Nephron progenitor cell (in vitro differentiated cells): ENCODE measurements at regions not wholly inside any gene's neighbourhood (a gene's known extent, or its start where the extent isn't known, plus 50 kb on each side); places are given as distances from the start of the nearest gene placed in this dataset.

Experiments
- DNase-seq: peaks from one replicate; pipeline ENCODE4 v3.0.0; 2021
- H3K27ac Mint-ChIP-seq: 2 replicates; pipeline ENCODE4 v1.8.0; 2021; ENCODE audit warnings: mild to moderate bottlenecking, moderate library complexity, mixed read lengths
- H3K27me3 Mint-ChIP-seq: 2 replicates; pipeline ENCODE4 v1.8.0; 2021; ENCODE audit warnings: mild to moderate bottlenecking, low read depth, mixed read lengths; ENCODE audit not compliant: poor library complexity
- H3K36me3 Mint-ChIP-seq: 2 replicates; pipeline ENCODE4 v1.8.0; 2021; ENCODE audit warnings: low read depth, mixed read lengths
- H3K4me1 Mint-ChIP-seq: 2 replicates; pipeline ENCODE4 v1.8.0; 2021; ENCODE audit warnings: mixed read lengths
- H3K4me3 Mint-ChIP-seq: 2 replicates; pipeline ENCODE4 v1.8.0; 2021; ENCODE audit warnings: mild to moderate bottlenecking, moderate library complexity, mixed read lengths
- H3K9me3 Mint-ChIP-seq: 2 replicates; pipeline ENCODE4 v1.8.0; 2021; ENCODE audit warnings: mild to moderate bottlenecking, moderate library complexity, mixed read lengths
- CTCF ChIP-seq: fragments of 200-600 bp; sonication (generic); IDR thresholded peaks from 2 replicates; pipeline ENCODE4 v1.5.0; 2021; ENCODE audit warnings: antibody characterized with exemption

GRCh38 chr2:129233166-129233565 is 746.3 kb upstream of the RAB6C start:
- DNase-seq, result no peak
- no peak overlapping the region for H3K27ac Mint-ChIP-seq
- no peak overlapping the region for H3K4me3 Mint-ChIP-seq
- peaks cover 11% of the 10 kb centered on the region for H3K9me3 Mint-ChIP-seq
- no peaks in the 10 kb centered on the region for H3K4me1 Mint-ChIP-seq
- TF ChIP-seq CTCF, result no peak
- H3K36me3 Mint-ChIP-seq, result no peaks in the 10 kb centered on the region
- peaks cover 11% of the 10 kb centered on the region for H3K27me3 Mint-ChIP-seq

- DNase-seq, result peak; percentile 10
- no peak overlapping the region for H3K4me3 Mint-ChIP-seq
- TF ChIP-seq CTCF, result no peak
- peak overlapping the region; percentile 14 for H3K27ac Mint-ChIP-seq
- no peaks in the 10 kb centered on the region for H3K4me1 Mint-ChIP-seq
- H3K9me3 Mint-ChIP-seq, result peaks cover 12% of the 10 kb centered on the region
- H3K27me3 Mint-ChIP-seq, result peaks cover 11% of the 10 kb centered on the region
- H3K36me3 Mint-ChIP-seq, result no peaks in the 10 kb centered on the region
Observed at GRCh38 chr2:129233751-129234406, 745.6 kb upstream of the RAB6C start.

GRCh38 chr2:129236601-129237000 is 742.9 kb upstream of the RAB6C start:
- Mint-ChIP-seq H3K9me3 (peaks cover 12% of the 10 kb centered on the region), H3K27ac (no peak overlapping the region), H3K4me3 (no peak overlapping the region), H3K36me3 (no peaks in the 10 kb centered on the region), H3K4me1 (no peaks in the 10 kb centered on the region), H3K27me3 (peaks cover 13% of the 10 kb centered on the region)
- TF ChIP-seq CTCF, result no peak
- no peak for DNase-seq

- H3K36me3 Mint-ChIP-seq, result no peaks in the 10 kb centered on the region
- peaks cover 12% of the 10 kb centered on the region for H3K9me3 Mint-ChIP-seq
- H3K27ac Mint-ChIP-seq, result no peak overlapping the region
Observed at GRCh38 chr2:129237966-129238725, 741.3 kb upstream of the RAB6C start.

GRCh38 chr2:129239141-129239540 is 740.3 kb upstream of the RAB6C start:
- Mint-ChIP-seq H3K9me3 (peaks cover 12% of the 10 kb centered on the region), H3K27me3 (peaks cover 17% of the 10 kb centered on the region), H3K36me3 (no peaks in the 10 kb centered on the region), H3K27ac (no peak overlapping the region), H3K4me1 (no peaks in the 10 kb centered on the region), H3K4me3 (no peak overlapping the region)
- DNase-seq, result no peak
- TF ChIP-seq CTCF, result no peak

More at GRCh38 chr2:129237966-129238725, 741.3 kb upstream of the RAB6C start:
- Mint-ChIP-seq H3K27me3 (peaks cover 14% of the 10 kb centered on the region), H3K4me3 (no peak overlapping the region), H3K4me1 (no peaks in the 10 kb centered on the region)
- TF ChIP-seq CTCF, result no peak
- no peak for DNase-seq

- H3K27ac Mint-ChIP-seq, result no peak overlapping the region
- H3K36me3 Mint-ChIP-seq, result no peaks in the 10 kb centered on the region
- no peak for TF ChIP-seq CTCF
- peaks cover 15% of the 10 kb centered on the region for H3K27me3 Mint-ChIP-seq
- H3K4me1 Mint-ChIP-seq, result no peaks in the 10 kb centered on the region
- H3K4me3 Mint-ChIP-seq, result no peak overlapping the region
- DNase-seq, result no peak
- peaks cover 16% of the 10 kb centered on the region for H3K9me3 Mint-ChIP-seq
Observed at GRCh38 chr2:129240061-129240460, 739.4 kb upstream of the RAB6C start.
